ENCODE measurements at regions not wholly inside any gene's neighbourhood (a gene's known extent, or its start where the extent isn't known, plus 50 kb on each side); places are given as distances from the start of the nearest gene placed in this dataset.

GRCh38 chr22:48554893-48555572 lies 1272.6 kb downstream of the BRD1 start:
- Histone ChIP-seq H3K9me3 (ENCODE audit: insufficient read depth, low read depth, low read length) (no peaks in the 10 kb centered on the region; the same call in 1 of the 2 replicates), H4K20me1 (ENCODE audit: insufficient read depth, low read length, poor library complexity, severe bottlenecking) (no peaks in the 10 kb centered on the region), H3K79me2 (ENCODE audit: insufficient read depth, low read length) (no peaks in the 10 kb centered on the region), H3K4me1 (ENCODE audit: insufficient read depth, low read length, poor library complexity, severe bottlenecking) (no peaks in the 10 kb centered on the region), H3K9me2 (replicated peaks; ENCODE audit: low read depth, low read length) (no peaks in the 10 kb centered on the region), H3K4me2 (ENCODE audit: low read depth, low read length, poor library complexity, severe bottlenecking) (no peak overlapping the region), H3K9ac (ENCODE audit: low read depth, low read length, poor library complexity, severe bottlenecking) (no peak overlapping the region), H3K27me3 (ENCODE audit: insufficient read depth, low read length, poor library complexity, severe bottlenecking) (no peaks in the 10 kb centered on the region), H3F3A (ENCODE audit: low read depth) (no peaks in the 10 kb centered on the region), H2AFZ (ENCODE audit: low read length) (no peak overlapping the region), H3K4me3 (ENCODE audit: low read length, poor library complexity, severe bottlenecking) (no peak overlapping the region), H3K36me3 (ENCODE audit: insufficient read depth, low read length) (no peaks in the 10 kb centered on the region)
- TF ChIP-seq EZH2phosphoT487 (IDR thresholded peaks at IDR 0.05; ENCODE audit: borderline replicate concordance): no peak

- H3K27me3 ChIP-seq (ENCODE audit: insufficient read depth, low read length, poor library complexity, severe bottlenecking): no peaks in the 10 kb centered on the region
- no peaks in the 10 kb centered on the region for H4K20me1 ChIP-seq (ENCODE audit: insufficient read depth, low read length, poor library complexity, severe bottlenecking)
- H3K9ac ChIP-seq (ENCODE audit: low read depth, low read length, poor library complexity, severe bottlenecking): no peak overlapping the region
- H3K79me2 ChIP-seq (ENCODE audit: insufficient read depth, low read length): no peaks in the 10 kb centered on the region
- no peak overlapping the region for H3K4me3 ChIP-seq (ENCODE audit: low read length, poor library complexity, severe bottlenecking)
- no peak overlapping the region for H2AFZ ChIP-seq (ENCODE audit: low read length)
- H3K9me2 ChIP-seq (replicated peaks; ENCODE audit: low read depth, low read length): no peaks in the 10 kb centered on the region
- no peaks in the 10 kb centered on the region for H3F3A ChIP-seq (ENCODE audit: low read depth)
- no peaks in the 10 kb centered on the region for H3K36me3 ChIP-seq (ENCODE audit: insufficient read depth, low read length)
- H3K9me3 ChIP-seq (ENCODE audit: insufficient read depth, low read depth, low read length): no peaks in the 10 kb centered on the region; the same call in 1 of the 2 replicates
- no peak overlapping the region for H3K4me2 ChIP-seq (ENCODE audit: low read depth, low read length, poor library complexity, severe bottlenecking)
- H3K4me1 ChIP-seq (ENCODE audit: insufficient read depth, low read length, poor library complexity, severe bottlenecking): no peaks in the 10 kb centered on the region
- TF ChIP-seq CTCF (conservative IDR thresholded peaks at IDR 0.05; ENCODE audit: low read length) (no peak), EZH2phosphoT487 (IDR thresholded peaks at IDR 0.05; ENCODE audit: borderline replicate concordance) (no peak)
These were observed 1273.9 kb downstream of the BRD1 start for GRCh38 chr22:48553694-48554308.

- Histone ChIP-seq H3K79me2 (ENCODE audit: insufficient read depth, low read length) (no peaks in the 10 kb centered on the region), H3F3A (ENCODE audit: low read depth) (no peaks in the 10 kb centered on the region), H3K36me3 (ENCODE audit: insufficient read depth, low read length) (no peaks in the 10 kb centered on the region), H3K4me2 (ENCODE audit: low read depth, low read length, poor library complexity, severe bottlenecking) (no peak overlapping the region), H4K20me1 (ENCODE audit: insufficient read depth, low read length, poor library complexity, severe bottlenecking) (no peaks in the 10 kb centered on the region), H3K4me1 (ENCODE audit: insufficient read depth, low read length, poor library complexity, severe bottlenecking) (no peaks in the 10 kb centered on the region), H3K4me3 (ENCODE audit: low read length, poor library complexity, severe bottlenecking) (no peak overlapping the region), H3K9me3 (ENCODE audit: insufficient read depth, low read depth, low read length) (no peaks in the 10 kb centered on the region; the same call in 1 of the 2 replicates), H2AFZ (ENCODE audit: low read length) (no peak overlapping the region), H3K9me2 (replicated peaks; ENCODE audit: low read depth, low read length) (no peaks in the 10 kb centered on the region), H3K27me3 (ENCODE audit: insufficient read depth, low read length, poor library complexity, severe bottlenecking) (no peaks in the 10 kb centered on the region), H3K9ac (ENCODE audit: low read depth, low read length, poor library complexity, severe bottlenecking) (no peak overlapping the region)
- TF ChIP-seq CTCF (conservative IDR thresholded peaks at IDR 0.05; ENCODE audit: low read length): no peak
- no peak for TF ChIP-seq EZH2phosphoT487 (IDR thresholded peaks at IDR 0.05; ENCODE audit: borderline replicate concordance)
These were observed 1274.6 kb downstream of the BRD1 start for GRCh38 chr22:48553119-48553518.
